ENCODE measurements at regions not wholly inside any gene's neighbourhood (a gene's known extent, or its start where the extent isn't known, plus 50 kb on each side); places are given as distances from the start of the nearest gene placed in this dataset.
A peak's percentile ranks its signal among the peaks of the same experiment; 100 is the strongest.

GRCh38 chr17:77645072-77646045 is 313.1 kb upstream of the TNRC6C start:
- DNase-seq (ENCODE audit: low read depth, low spot score), result no peak

GRCh38 chr17:77646046-77646430 is 312.5 kb upstream of the TNRC6C start:
- DNase-seq (ENCODE audit: low read depth, low spot score), result no peak

- DNase-seq (ENCODE audit: low read depth, low spot score), result no peak
Observed at GRCh38 chr17:77647531-77647930, 311.0 kb upstream of the TNRC6C start.

- DNase-seq (ENCODE audit: low read depth, low spot score), result no peak
Observed at GRCh38 chr17:77649717-77650211, 308.7 kb upstream of the TNRC6C start.

- DNase-seq (ENCODE audit: low read depth, low spot score), result peak; percentile 38
Observed at GRCh38 chr17:77651988-77652387, 306.5 kb upstream of the TNRC6C start.

GRCh38 chr17:77654296-77654695 is 304.2 kb upstream of the TNRC6C start:
- no peak for DNase-seq (ENCODE audit: low read depth, low spot score)

GRCh38 chr17:77654850-77655249 is 303.7 kb upstream of the TNRC6C start:
- DNase-seq (ENCODE audit: low read depth, low spot score), result peak; percentile 9

GRCh38 chr17:77656054-77656453 is 302.4 kb upstream of the TNRC6C start:
- no peak for DNase-seq (ENCODE audit: low read depth, low spot score)

- DNase-seq (ENCODE audit: low read depth, low spot score), result no peak
Observed at GRCh38 chr17:77657839-77658238, 300.7 kb upstream of the TNRC6C start.

- DNase-seq (ENCODE audit: low read depth, low spot score), result no peak
Observed at GRCh38 chr17:77660524-77660923, 298.0 kb upstream of the TNRC6C start.

- DNase-seq (ENCODE audit: low read depth, low spot score), result no peak
Observed at GRCh38 chr17:77662833-77663232, 295.7 kb upstream of the TNRC6C start.

- no peak for DNase-seq (ENCODE audit: low read depth, low spot score)
Observed at GRCh38 chr17:77664097-77664729, 294.3 kb upstream of the TNRC6C start.

- no peak for DNase-seq (ENCODE audit: low read depth, low spot score)
Observed at GRCh38 chr17:77665833-77666232, 292.7 kb upstream of the TNRC6C start.

GRCh38 chr17:77666462-77666861 is 292.0 kb upstream of the TNRC6C start:
- no peak for DNase-seq (ENCODE audit: low read depth, low spot score)

- DNase-seq (ENCODE audit: low read depth, low spot score), result no peak
Observed at GRCh38 chr17:77666881-77667395, 291.6 kb upstream of the TNRC6C start.

- no peak for DNase-seq (ENCODE audit: low read depth, low spot score)
Observed at GRCh38 chr17:77667478-77667877, 291.0 kb upstream of the TNRC6C start.

GRCh38 chr17:77668518-77668917 is 290.0 kb upstream of the TNRC6C start:
- DNase-seq (ENCODE audit: low read depth, low spot score), result no peak

GRCh38 chr17:77670173-77670572 is 288.3 kb upstream of the TNRC6C start:
- no peak for DNase-seq (ENCODE audit: low read depth, low spot score)

GRCh38 chr17:77674358-77674757 is 284.1 kb upstream of the TNRC6C start:
- no peak for DNase-seq (ENCODE audit: low read depth, low spot score)

GRCh38 chr17:77675411-77675810 is 283.1 kb upstream of the TNRC6C start:
- no peak for DNase-seq (ENCODE audit: low read depth, low spot score)

GRCh38 chr17:77675816-77676215 is 282.7 kb upstream of the TNRC6C start:
- DNase-seq (ENCODE audit: low read depth, low spot score), result no peak

GRCh38 chr17:77676237-77676661 is 282.3 kb upstream of the TNRC6C start:
- DNase-seq (ENCODE audit: low read depth, low spot score), result no peak
